ENCODE measurements at regions not wholly inside any gene's neighbourhood (a gene's known extent, or its start where the extent isn't known, plus 50 kb on each side); places are given as distances from the start of the nearest gene placed in this dataset.

- no peaks in the 10 kb centered on the region for H3K9me3 ChIP-seq
- no peak overlapping the region for H3K27ac ChIP-seq
- peaks cover 0 to 3% (median 0%) of the 10 kb centered on the region in 9 donors for H3K27me3 ChIP-seq
- H3K4me1 ChIP-seq = peaks cover 0 to 7% (median 0%) of the 10 kb centered on the region in 12 donors
- DNase-seq (no peak), ATAC-seq (no peak)
- H3K36me3 ChIP-seq = no peaks in the 10 kb centered on the region
- intact Hi-C loops (cut with DNase I) = no loop called here
- WGBS, 4 donors = 74 to 85% (median 79%) methylated on average over 1 of the region's 1 CpG
- TF ChIP-seq CTCF (IDR thresholded peaks at IDR 0.05) = no peak
- no peak overlapping the region for H3K4me3 ChIP-seq
Observed at GRCh38 chr9:115204904-115205453, 87.0 kb upstream of the TNC start.

GRCh38 chr9:115207003-115207836 is 89.3 kb upstream of the TNC start:
- no peak overlapping the region for H3K4me3 ChIP-seq
- no peaks in the 10 kb centered on the region for H3K9me3 ChIP-seq
- H3K27me3 ChIP-seq = peaks cover 0 to 3% (median 0%) of the 10 kb centered on the region in 9 donors
- H3K36me3 ChIP-seq = no peaks in the 10 kb centered on the region
- no peak for DNase-seq
- no peak overlapping the region for H3K27ac ChIP-seq
- intact Hi-C loops (cut with DNase I) = no loop called here
- no peak for ATAC-seq
- 56 to 70% (median 62%) methylated on average over 3 of the region's 3 CpGs for WGBS, 4 donors
- TF ChIP-seq POLR2A (IDR thresholded peaks at IDR 0.05) = no peak
- no peak for TF ChIP-seq CTCF (IDR thresholded peaks at IDR 0.05)
- H3K4me1 ChIP-seq = peaks cover 0 to 16% (median 0%) of the 10 kb centered on the region in 12 donors

- TF ChIP-seq POLR2A (IDR thresholded peaks at IDR 0.05) (no peak), CTCF (IDR thresholded peaks at IDR 0.05) (no peak)
- no peaks in the 10 kb centered on the region for H3K9me3 ChIP-seq
Observed at GRCh38 chr9:115208501-115208900, 90.5 kb upstream of the TNC start.

GRCh38 chr9:115209601-115210306 is 91.8 kb upstream of the TNC start:
- 40 to 88% (median 58%) methylated on average over 2 of the region's 2 CpGs for WGBS, 4 donors
- Histone ChIP-seq H3K36me3 (no peaks in the 10 kb centered on the region), H3K27ac (no peak overlapping the region), H3K4me3 (no peak overlapping the region), H3K4me1 (peaks cover 0 to 20% (median 0%) of the 10 kb centered on the region in 12 donors), H3K9me3 (no peaks in the 10 kb centered on the region), H3K27me3 (peaks cover 0 to 3% (median 0%) of the 10 kb centered on the region in 9 donors)
- TF ChIP-seq POLR2A (IDR thresholded peaks at IDR 0.05) = no peak
- DNase-seq = no peak
- ATAC-seq = no peak
- intact Hi-C loops (cut with DNase I) = no loop called here

More at GRCh38 chr9:115208501-115208900, 90.5 kb upstream of the TNC start:
- DNase-seq (no peak), ATAC-seq (no peak)
- Histone ChIP-seq H3K27me3 (peaks cover 0 to 3% (median 0%) of the 10 kb centered on the region in 9 donors), H3K4me3 (no peak overlapping the region), H3K4me1 (peaks cover 0 to 15% (median 0%) of the 10 kb centered on the region in 12 donors), H3K27ac (no peak overlapping the region), H3K36me3 (no peaks in the 10 kb centered on the region)
- intact Hi-C loops (cut with DNase I) = no loop called here
